GM21786 (cell line): ENCODE measurements at regions not wholly inside any gene's neighbourhood (a gene's known extent, or its start where the extent isn't known, plus 50 kb on each side); places are given as distances from the start of the nearest gene placed in this dataset.

Experiments
- ATAC-seq: cut with Tn5 transposase; IDR thresholded peaks from one replicate; pipeline ENCODE4 v1.9.1; 2021; ENCODE audit not compliant: unreplicated experiment

- ATAC-seq = no peak
These were observed 339.2 kb downstream of the FOXA2 start for GRCh38 chr20:22245139-22245538.

GRCh38 chr20:22243067-22243466 is 341.3 kb downstream of the FOXA2 start:
- ATAC-seq = no peak

GRCh38 chr20:22241609-22242008 is 342.8 kb downstream of the FOXA2 start:
- ATAC-seq = peak; percentile 87

GRCh38 chr20:22232923-22233322 is 351.4 kb downstream of the FOXA2 start:
- peak; percentile 41 for ATAC-seq

GRCh38 chr20:22232473-22232872 is 351.9 kb downstream of the FOXA2 start:
- peak; percentile 53 for ATAC-seq

GRCh38 chr20:22226849-22227700 is 357.3 kb downstream of the FOXA2 start:
- peak; percentile 55 for ATAC-seq

GRCh38 chr20:22223236-22223635 is 361.1 kb downstream of the FOXA2 start:
- ATAC-seq = no peak

GRCh38 chr20:22217712-22218352 is 366.5 kb downstream of the FOXA2 start:
- ATAC-seq = no peak

- no peak for ATAC-seq
These were observed 367.4 kb downstream of the FOXA2 start for GRCh38 chr20:22216984-22217383.

- no peak for ATAC-seq
These were observed 370.1 kb downstream of the FOXA2 start for GRCh38 chr20:22214296-22214695.

GRCh38 chr20:22213271-22213670 is 371.1 kb downstream of the FOXA2 start:
- no peak for ATAC-seq

GRCh38 chr20:22207280-22207679 is 377.1 kb downstream of the FOXA2 start:
- no peak for ATAC-seq

- ATAC-seq = no peak
These were observed 379.6 kb downstream of the FOXA2 start for GRCh38 chr20:22204801-22205200.

GRCh38 chr20:22182148-22182547 is 402.2 kb downstream of the FOXA2 start:
- ATAC-seq = no peak

GRCh38 chr20:22180244-22180643 is 404.1 kb downstream of the FOXA2 start:
- ATAC-seq = no peak

GRCh38 chr20:22160101-22160652 is 424.2 kb downstream of the FOXA2 start:
- ATAC-seq = no peak

- no peak for ATAC-seq
These were observed 425.1 kb downstream of the FOXA2 start for GRCh38 chr20:22159276-22159675.

- no peak for ATAC-seq
These were observed 422.1 kb downstream of the PAX1 start for GRCh38 chr20:22127587-22127986.

GRCh38 chr20:22106308-22106938 is 401.0 kb downstream of the PAX1 start:
- no peak for ATAC-seq

GRCh38 chr20:22101606-22102005 is 396.1 kb downstream of the PAX1 start:
- no peak for ATAC-seq

GRCh38 chr20:22100686-22101085 is 395.2 kb downstream of the PAX1 start:
- no peak for ATAC-seq

- no peak for ATAC-seq
These were observed 393.9 kb downstream of the PAX1 start for GRCh38 chr20:22099348-22099747.
